SIG-M5 (cell line): ENCODE measurements at regions not wholly inside any gene's neighbourhood (a gene's known extent, or its start where the extent isn't known, plus 50 kb on each side); places are given as distances from the start of the nearest gene placed in this dataset.
A peak's percentile ranks its signal among the peaks of the same experiment; 100 is the strongest.

Experiments
- DNase-seq: peaks from one replicate; lab custom pipeline; 2025; lab: John Stamatoyannopoulos, UW

DNA sequence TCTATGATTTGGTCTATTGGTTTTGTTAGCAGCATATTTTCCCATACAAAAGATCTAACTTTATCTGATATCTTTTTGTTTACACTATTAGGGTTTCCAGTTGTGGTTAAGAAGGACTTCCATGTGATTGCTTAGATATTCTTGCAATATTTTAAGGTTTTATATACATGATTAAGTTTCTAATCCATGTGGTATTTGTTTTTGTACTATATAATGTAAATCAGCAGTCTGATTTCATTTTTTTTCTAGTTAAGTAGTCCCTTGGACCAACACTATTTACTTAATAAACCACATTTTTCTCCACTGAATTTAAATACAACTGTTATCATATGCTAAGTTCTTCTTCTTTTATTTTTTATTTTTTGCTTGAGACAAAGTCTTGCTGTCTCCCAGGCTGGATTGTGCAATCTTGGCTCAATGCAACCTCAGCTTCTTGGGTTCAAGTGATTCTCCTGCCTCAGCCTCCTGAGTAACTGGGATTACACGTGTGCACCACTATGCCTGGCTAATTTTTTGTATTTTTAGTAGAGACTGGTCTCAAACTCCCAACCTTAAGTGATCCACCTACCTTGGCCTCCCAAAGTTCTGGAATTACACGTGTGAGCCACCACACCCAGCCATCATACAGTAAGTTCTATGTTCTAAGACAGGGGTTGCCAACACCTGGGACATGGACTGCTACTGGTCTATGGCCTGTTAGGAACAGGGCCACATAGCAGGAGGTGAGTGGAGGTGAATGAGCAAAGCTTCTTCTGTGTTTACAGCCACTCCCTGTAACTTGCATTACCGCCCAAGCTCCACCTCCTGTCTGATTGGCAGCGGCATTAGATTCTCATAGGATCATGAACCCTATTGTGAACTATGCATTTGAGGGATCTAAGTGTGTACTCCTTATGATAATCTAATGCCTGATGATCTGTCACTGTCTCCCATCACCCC is 58.5 kb upstream of the RAB27B start:
- DNase-seq = no peak

DNA sequence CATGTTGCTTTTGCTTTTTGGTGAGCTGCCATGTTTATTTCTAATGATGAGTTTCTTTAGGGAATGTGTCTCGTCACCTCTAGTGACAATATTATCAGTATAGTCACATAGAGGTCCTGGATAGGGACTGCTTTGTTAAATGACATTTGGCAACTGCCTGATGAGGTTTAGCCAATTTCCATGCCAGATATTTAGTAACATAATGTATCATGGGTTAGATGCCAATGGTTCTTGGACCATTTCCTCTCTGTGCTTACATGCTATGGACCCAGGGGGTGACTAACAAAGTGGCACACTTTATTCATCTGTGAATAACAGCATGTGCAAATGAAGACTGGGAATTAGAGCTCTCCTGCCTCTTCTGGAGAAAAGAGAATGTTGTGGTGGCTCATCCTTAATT is 56.2 kb upstream of the RAB27B start:
- DNase-seq = no peak

GRCh38 chr18:54774423-54774822 is 53.9 kb upstream of the RAB27B start:
- no peak for DNase-seq

DNA sequence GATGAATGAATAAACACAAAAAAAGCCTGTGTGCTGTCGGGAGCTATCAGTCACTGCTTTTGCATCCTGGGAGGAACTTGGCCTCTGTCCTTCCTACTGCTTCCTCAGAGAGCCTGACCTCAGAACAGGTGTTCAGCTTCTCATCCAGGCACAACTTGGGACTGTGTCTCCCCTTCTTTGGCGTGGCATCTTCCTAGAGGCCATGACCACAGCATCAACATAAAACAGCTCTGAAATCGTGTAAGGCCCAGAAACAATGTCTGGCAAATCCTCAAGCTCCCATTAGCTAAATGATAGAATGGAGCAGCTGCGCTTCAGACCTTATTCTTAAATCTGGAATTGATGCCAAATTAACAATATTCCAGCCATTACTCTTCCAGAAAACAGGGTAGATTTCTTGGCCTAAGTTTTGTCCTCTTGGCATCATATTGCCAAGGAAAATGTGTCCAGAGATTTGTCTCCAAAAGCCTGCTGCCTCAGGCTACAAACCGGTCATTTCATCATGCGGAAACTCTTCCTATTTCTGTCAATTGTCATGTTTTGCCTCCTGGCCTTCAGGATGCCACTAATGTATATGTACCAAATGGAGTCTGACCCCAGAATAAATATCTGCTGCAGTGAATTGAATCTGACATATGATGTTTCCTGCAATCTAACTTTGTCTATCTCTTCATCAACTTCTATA is 53.2 kb upstream of the RAB27B start:
- no peak for DNase-seq

DNA sequence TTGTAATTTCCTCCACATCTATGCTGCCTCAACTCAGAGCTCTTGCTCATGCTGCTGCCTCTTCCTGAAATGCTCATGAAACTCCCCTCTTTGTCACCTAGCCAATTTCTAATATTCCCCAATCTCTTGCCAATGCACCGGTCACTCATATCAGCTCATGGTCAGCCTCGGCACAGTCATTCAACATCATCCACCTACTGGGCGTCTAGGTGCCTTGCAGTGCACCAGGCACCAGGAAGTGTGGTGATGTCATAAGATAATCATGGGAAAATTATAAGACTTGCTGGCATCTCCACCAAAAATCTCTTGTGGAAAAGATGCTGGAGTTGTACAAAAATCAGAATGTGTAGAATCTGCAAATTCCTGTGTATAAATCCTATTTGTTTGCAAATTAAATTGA is 52.6 kb upstream of the RAB27B start:
- no peak for DNase-seq

DNA sequence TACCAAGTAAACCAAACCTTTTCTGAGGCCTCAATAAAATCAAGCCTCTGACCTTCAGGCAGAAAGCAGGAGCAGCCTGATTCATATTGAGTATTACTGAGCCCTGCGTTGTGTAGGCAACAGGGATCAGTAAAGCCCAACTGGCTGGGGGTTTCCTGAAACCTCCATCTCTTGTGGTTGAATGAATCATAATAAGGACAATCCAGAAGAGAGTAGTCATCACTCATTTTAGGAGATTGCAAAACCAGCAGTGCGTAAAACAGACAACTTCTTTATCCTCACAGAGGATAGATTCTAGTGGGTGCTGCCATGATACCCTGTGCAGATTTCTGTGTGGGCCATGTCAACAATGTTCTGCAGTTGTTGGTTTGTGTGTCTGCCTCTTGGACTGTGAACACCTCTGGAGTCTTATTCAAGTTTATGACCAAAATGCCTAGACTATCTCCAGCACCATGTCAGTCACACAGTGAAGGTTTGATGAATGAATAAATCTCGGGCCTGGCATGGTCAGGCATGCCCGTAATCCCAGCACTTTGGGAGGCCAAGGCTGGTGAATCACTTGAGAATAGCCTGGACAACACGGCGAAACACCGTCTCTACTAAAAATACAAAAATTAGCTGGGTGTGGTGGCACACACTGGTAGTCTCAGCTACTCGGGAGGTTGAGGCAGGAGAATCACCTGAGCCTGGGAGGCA is 51.8 kb upstream of the RAB27B start:
- peak; percentile 7 for DNase-seq

GRCh38 chr18:54777118-54777791 is 51.0 kb upstream of the RAB27B start:
- no peak for DNase-seq

DNA sequence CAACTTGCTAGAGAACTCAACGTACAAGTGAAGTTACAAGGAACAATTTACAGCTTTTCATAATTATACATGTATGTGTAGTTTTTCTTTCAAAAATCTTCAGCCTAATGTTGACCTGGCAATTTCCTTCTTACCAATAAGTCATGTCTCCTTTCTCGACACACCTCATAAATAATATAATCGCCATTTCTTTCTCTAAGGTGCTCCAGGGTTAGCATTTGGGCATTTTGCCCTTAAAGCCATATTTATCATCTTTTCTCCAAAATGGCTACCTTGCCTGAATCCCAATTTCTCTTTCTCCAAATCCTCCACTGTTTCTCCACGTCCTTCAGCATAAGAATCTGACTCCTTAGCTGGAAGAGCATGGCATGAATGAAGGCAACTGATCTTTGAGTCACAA is 50.3 kb upstream of the RAB27B start:
- no peak for DNase-seq
